GM23248 (cell line): ENCODE measurements at regions not wholly inside any gene's neighbourhood (a gene's known extent, or its start where the extent isn't known, plus 50 kb on each side); places are given as distances from the start of the nearest gene placed in this dataset.
"Not testable (repeated sequence)": the region's sequence is repeated elsewhere in the genome, so short reads cannot be mapped to it uniquely, and the experiment has no call there.

Experiments used
- DNase-seq: peaks from one replicate; pipeline ENCODE4 v3.0.0-alpha.2; 2015
- H2AFZ ChIP-seq: fragments of 200-600 bp; sonication (generic); 2 replicates; pipeline ENCODE4 v1.6.1; 2016; ENCODE audit warnings: antibody characterized with exemption
- H3F3A ChIP-seq: fragments of 200-600 bp; sonication (generic); 2 replicates; pipeline ENCODE4 v1.6.1; 2016; ENCODE audit warnings: mild to moderate bottlenecking, antibody characterized with exemption, mixed run types; ENCODE audit not compliant: insufficient read depth
- H3K27ac ChIP-seq: fragments of 200-600 bp; sonication (generic); 2 replicates; pipeline ENCODE4 v1.5.1; 2016; ENCODE audit warnings: mild to moderate bottlenecking
- H3K27me3 ChIP-seq: fragments of 200-600 bp; sonication (generic); replicated peaks from 2 replicates; pipeline ENCODE4 v1.6.1; 2016; ENCODE audit warnings: mild to moderate bottlenecking; ENCODE audit not compliant: insufficient read depth
- H3K36me3 ChIP-seq: fragments of 200-600 bp; sonication (generic); 2 replicates; pipeline ENCODE4 v1.6.1; 2016; ENCODE audit warnings: low read depth, mild to moderate bottlenecking
- H3K4me1 ChIP-seq: fragments of 200-600 bp; sonication (generic); 2 replicates; pipeline ENCODE4 v1.6.1; 2016; ENCODE audit warnings: mild to moderate bottlenecking; ENCODE audit not compliant: insufficient read depth
- H3K4me2 ChIP-seq: fragments of 200-600 bp; sonication (generic); one replicate; pipeline ENCODE4 v1.6.1; 2016; ENCODE audit warnings: mild to moderate bottlenecking; ENCODE audit not compliant: unreplicated experiment
- H3K4me3 ChIP-seq: fragments of 200-600 bp; sonication (generic); 2 replicates; pipeline ENCODE4 v1.5.1; 2016; ENCODE audit warnings: mild to moderate bottlenecking
- H3K79me2 ChIP-seq: fragments of 200-600 bp; sonication (generic); 2 replicates; pipeline ENCODE4 v1.6.1; 2016; ENCODE audit warnings: mild to moderate bottlenecking; ENCODE audit not compliant: insufficient read depth
- H3K9ac ChIP-seq: fragments of 200-600 bp; sonication (generic); 2 replicates; pipeline ENCODE4 v1.6.1; 2016; ENCODE audit warnings: mild to moderate bottlenecking
- H3K9me2 ChIP-seq: fragments of 200-600 bp; sonication (generic); 2 replicates; pipeline ENCODE4 v1.6.1; 2016; ENCODE audit warnings: mixed run types, mild to moderate bottlenecking, moderate library complexity; ENCODE audit not compliant: insufficient read depth
- H3K9me3 ChIP-seq: fragments of 200-600 bp; sonication (generic); one replicate; pipeline ENCODE4 v1.6.1; 2017; ENCODE audit warnings: low read depth
- H4K20me1 ChIP-seq: fragments of 200-600 bp; sonication (generic); 2 replicates; pipeline ENCODE4 v1.6.0; 2016; ENCODE audit not compliant: insufficient read depth
- EZH2 ChIP-seq: fragments of 200-600 bp; sonication (generic); IDR thresholded peaks from 2 replicates; pipeline ENCODE4 v1.6.1; 2018; ENCODE audit warnings: antibody characterized with exemption, mild to moderate bottlenecking; ENCODE audit not compliant: insufficient read depth, poor library complexity, severe bottlenecking
- EZH2phosphoT487 ChIP-seq: fragments of 200-600 bp; sonication (generic); IDR thresholded peaks from 2 replicates; pipeline ENCODE4 v1.6.1; 2018; ENCODE audit warnings: antibody characterized with exemption, moderate library complexity, mild to moderate bottlenecking, low read depth; ENCODE audit not compliant: insufficient read depth
- WGBS, 2 experiments: methylation state at CpG; one replicate each; pipeline ENCODE4 v1.1.6; 2015 to 2017; ENCODE audit warnings: low lambda C conversion rate in 2 of 2, low coverage in 1 of 2; ENCODE audit errors: missing lambda C conversion rate in 2 of 2; 5-methylcytosine and 5-hydroxymethylcytosine counted together
- in situ Hi-C: fragments of 300-500 bp; cut with MboI; formaldehyde crosslinking; loops from 2 replicates; pipeline ENCODE4 v1.15.0; 2020

- no peaks in the 10 kb centered on the region for H3K79me2 ChIP-seq
- WGBS, 2 experiments, result 67 to 88% methylated on average over 1 of the region's 1 CpG
- H3K4me3 ChIP-seq, result no peak overlapping the region
- no peaks in the 10 kb centered on the region; the same call in 1 of the 2 replicates for H3K4me1 ChIP-seq
- H3K9me3 ChIP-seq, result no peaks in the 10 kb centered on the region
- no peak overlapping the region for H3K27ac ChIP-seq
- no peak overlapping the region for H2AFZ ChIP-seq
- no peak for DNase-seq
- H3K4me2 ChIP-seq, result no peak overlapping the region
- no peaks in the 10 kb centered on the region for H3K36me3 ChIP-seq
- no peaks in the 10 kb centered on the region for H3K9me2 ChIP-seq
- H3K27me3 ChIP-seq, result no peaks in the 10 kb centered on the region
- H3F3A ChIP-seq, result no peaks in the 10 kb centered on the region
- TF ChIP-seq EZH2phosphoT487 (no peak), EZH2 (no peak)
- in situ Hi-C loops, result no loop called here
- no peaks in the 10 kb centered on the region for H4K20me1 ChIP-seq
- H3K9ac ChIP-seq, result no peak overlapping the region
These were observed 81.6 kb upstream of the KLF4 start for GRCh38 chr9:107571148-107571547.

- no peaks in the 10 kb centered on the region; the same call in 1 of the 2 replicates for H3K4me1 ChIP-seq
- H2AFZ ChIP-seq, result no peak overlapping the region
- WGBS, 2 experiments, result 50 to 52% methylated on average over 4 of the region's 4 CpGs
- no peak overlapping the region for H3K4me3 ChIP-seq
- H3K9me3 ChIP-seq, result no peaks in the 10 kb centered on the region
- H3K9ac ChIP-seq, result no peak overlapping the region
- TF ChIP-seq EZH2 (no peak), EZH2phosphoT487 (no peak)
- no peaks in the 10 kb centered on the region for H3K36me3 ChIP-seq
- no peak overlapping the region for H3K4me2 ChIP-seq
- DNase-seq, result no peak
- no peaks in the 10 kb centered on the region for H3F3A ChIP-seq
- no peaks in the 10 kb centered on the region for H4K20me1 ChIP-seq
- in situ Hi-C loops, result no loop called here
- H3K27me3 ChIP-seq, result no peaks in the 10 kb centered on the region
- no peak overlapping the region for H3K27ac ChIP-seq
- no peaks in the 10 kb centered on the region for H3K9me2 ChIP-seq
- no peaks in the 10 kb centered on the region for H3K79me2 ChIP-seq
These were observed 79.6 kb upstream of the KLF4 start for GRCh38 chr9:107569174-107569573.

- H4K20me1 ChIP-seq, H3K9ac ChIP-seq, DNase-seq, H3K4me1 ChIP-seq, H3K79me2 ChIP-seq, H3K36me3 ChIP-seq, H3K4me2 ChIP-seq, H3K9me3 ChIP-seq, in situ Hi-C loops, H3F3A ChIP-seq, H3K27ac ChIP-seq, H3K4me3 ChIP-seq, H2AFZ ChIP-seq, H3K9me2 ChIP-seq, H3K27me3 ChIP-seq: not testable (repeated sequence)
- 92 to 93% methylated on average over 10 of the region's 10 CpGs for WGBS, 2 experiments
These were observed 78.8 kb upstream of the KLF4 start for GRCh38 chr9:107568406-107568805.

DNA sequence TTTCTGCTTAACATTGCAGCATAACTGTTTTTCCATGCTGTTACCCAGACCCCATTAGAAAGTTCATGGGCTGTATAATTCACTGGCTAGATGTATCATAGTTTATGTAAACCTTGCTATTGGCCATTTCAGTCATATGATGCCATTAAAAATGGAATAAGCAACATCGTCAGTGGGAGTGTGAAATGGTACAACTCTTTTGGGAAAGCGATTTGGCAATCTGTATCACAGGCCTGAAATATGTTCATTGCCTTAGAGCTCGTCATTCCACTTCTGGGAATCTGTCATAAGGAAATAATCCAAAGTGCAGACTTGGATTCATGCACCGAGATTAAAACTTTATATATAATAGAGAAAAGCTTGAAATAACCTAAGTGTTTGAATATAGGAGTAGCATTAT lies 77.9 kb upstream of the KLF4 start:
- H3K36me3 ChIP-seq, result no peaks in the 10 kb centered on the region
- H4K20me1 ChIP-seq, result no peaks in the 10 kb centered on the region
- TF ChIP-seq EZH2phosphoT487 (no peak), EZH2 (no peak)
- no peaks in the 10 kb centered on the region for H3K9me2 ChIP-seq
- WGBS, 2 experiments, result 46% methylated on average over 4 of the region's 4 CpGs
- H3K79me2 ChIP-seq, result no peaks in the 10 kb centered on the region
- no peaks in the 10 kb centered on the region for H3K9me3 ChIP-seq
- H3K27ac ChIP-seq, result no peak overlapping the region
- H3F3A ChIP-seq, result no peaks in the 10 kb centered on the region
- no peak overlapping the region for H2AFZ ChIP-seq
- no peaks in the 10 kb centered on the region; the same call in 1 of the 2 replicates for H3K4me1 ChIP-seq
- no peaks in the 10 kb centered on the region for H3K27me3 ChIP-seq
- in situ Hi-C loops, result no loop called here
- no peak overlapping the region for H3K4me2 ChIP-seq
- no peak overlapping the region for H3K4me3 ChIP-seq
- no peak overlapping the region for H3K9ac ChIP-seq
- DNase-seq, result no peak

DNA sequence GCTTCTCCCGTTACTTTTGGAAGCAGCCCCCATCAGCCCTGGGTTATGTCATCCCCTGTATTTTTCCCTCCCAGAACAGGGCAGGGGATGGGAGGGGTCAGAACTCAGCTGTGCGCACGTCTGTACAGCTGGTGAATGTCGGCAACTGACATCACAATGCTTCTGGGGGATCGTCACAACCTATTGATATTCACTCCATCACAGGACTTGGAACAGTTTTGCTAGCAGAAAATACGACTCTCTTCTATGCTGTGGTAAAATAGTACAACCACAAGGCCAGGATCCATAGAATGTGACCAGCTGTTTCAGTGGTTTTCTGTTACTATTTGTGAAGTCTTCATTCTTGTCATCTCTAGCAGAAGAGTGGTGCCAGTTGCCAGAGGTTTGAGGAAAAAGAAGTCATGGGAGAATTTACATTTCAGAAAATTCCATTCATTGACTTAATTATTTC lies 77.1 kb upstream of the KLF4 start:
- in situ Hi-C loops, result no loop called here
- Histone ChIP-seq H3K27ac (no peak overlapping the region), H3K9me2 (no peaks in the 10 kb centered on the region), H3K79me2 (no peaks in the 10 kb centered on the region), H3K4me3 (no peak overlapping the region), H3K4me1 (no peaks in the 10 kb centered on the region; the same call in 1 of the 2 replicates), H3K9me3 (no peaks in the 10 kb centered on the region), H3K27me3 (no peaks in the 10 kb centered on the region), H2AFZ (peak overlapping the region; percentile 37; the same call in 1 of the 2 replicates), H3K4me2 (no peak overlapping the region), H3K36me3 (no peaks in the 10 kb centered on the region), H3F3A (no peaks in the 10 kb centered on the region), H4K20me1 (no peaks in the 10 kb centered on the region), H3K9ac (no peak overlapping the region)
- TF ChIP-seq EZH2phosphoT487 (no peak), EZH2 (no peak)
- DNase-seq, result no peak
- 13 to 25% methylated on average over 6 of the region's 6 CpGs for WGBS, 2 experiments
